Left lung (tissue), 4 donors: ENCODE measurements at regions not wholly inside any gene's neighbourhood (a gene's known extent, or its start where the extent isn't known, plus 50 kb on each side); places are given as distances from the start of the nearest gene placed in this dataset.

Experiments
- ATAC-seq: fragments of 200-7000 bp; cut with Tn5 transposase; one replicate; pipeline ENCODE4 v1.9.1; 2020; ENCODE audit warnings: moderate library complexity
- DNase-seq, 4 donors: peaks; one replicate each; pipeline ENCODE4 v3.0.0-alpha.2; 2013 to 2020
- H3K27ac ChIP-seq, 2 donors: fragments of 200-600 bp; sonication (generic) in 1 of 2; one replicate each; pipeline versions ENCODE4 v1.5.0 to v1.8.0; 2020 to 2021
- H3K27me3 ChIP-seq, 2 donors: fragments of 200-600 bp; sonication (generic) in 1 of 2; one replicate each; pipeline versions ENCODE4 v1.5.0 to v1.8.0; 2020 to 2021
- H3K36me3 ChIP-seq, 2 donors: fragments of 200-600 bp; sonication (generic) in 1 of 2; one replicate each; pipeline versions ENCODE4 v1.5.0 to v1.8.0; 2020 to 2021
- H3K4me1 ChIP-seq, 2 donors: fragments of 200-600 bp; one replicate each; pipeline ENCODE4 v1.8.0; 2021
- H3K4me3 ChIP-seq, 2 donors: fragments of 200-600 bp; sonication (generic) in 1 of 2; one replicate each; pipeline versions ENCODE4 v1.5.0 to v1.8.0; 2020 to 2021; ENCODE audit warnings: mild to moderate bottlenecking in 1 of 2
- H3K9me3 ChIP-seq, 2 donors: fragments of 200-600 bp; sonication (generic) in 1 of 2; one replicate each; pipeline versions ENCODE4 v1.5.0 to v1.8.0; 2020 to 2021
- CTCF ChIP-seq, 2 donors: fragments of 200-600 bp; sonication (generic) in 1 of 2; IDR thresholded peaks; one replicate each; pipeline versions ENCODE4 v1.5.0 to v1.8.0; 2021; ENCODE audit warnings: antibody characterized with exemption in 2 of 2
- intact Hi-C, 2 donors: fragments of 100-400 bp; cut with DNase I; formaldehyde crosslinking; loops; one replicate each; pipeline versions ENCODE4 v1.11.2 to v1.14.2; 2022
- donor health status: DM: no; HTN: yes; CAD: no.
- donor health status: DM: no; HTN: no; CAD: no.

- DNase-seq (no peak), ATAC-seq (no peak)
- TF ChIP-seq CTCF (IDR thresholded peaks at IDR 0.05): no peak
- Histone ChIP-seq H3K4me3 (no peak overlapping the region), H3K36me3 (no peaks in the 10 kb centered on the region), H3K27me3 (no peaks in the 10 kb centered on the region), H3K27ac (no peak overlapping the region), H3K9me3 (no peaks in the 10 kb centered on the region), H3K4me1 (no peaks in the 10 kb centered on the region)
- intact Hi-C loops: no loop called here
Observed at GRCh38 chr16:76976101-76976500, 214.9 kb upstream of the MON1B start.

- H3K9me3 ChIP-seq: no peaks in the 10 kb centered on the region
- DNase-seq: no peak
- no peaks in the 10 kb centered on the region for H3K36me3 ChIP-seq
- TF ChIP-seq CTCF (IDR thresholded peaks at IDR 0.05): no peak
- H3K27me3 ChIP-seq: no peaks in the 10 kb centered on the region
- H3K27ac ChIP-seq: no peak overlapping the region
- H3K4me1 ChIP-seq: no peaks in the 10 kb centered on the region
- intact Hi-C loops: no loop called here
- no peak overlapping the region for H3K4me3 ChIP-seq
- no peak for ATAC-seq
Observed at GRCh38 chr16:76976756-76977155, 214.2 kb upstream of the MON1B start.

GRCh38 chr16:76984196-76984595 is 206.8 kb upstream of the MON1B start:
- Histone ChIP-seq H3K4me1 (no peaks in the 10 kb centered on the region), H3K4me3 (no peak overlapping the region), H3K27me3 (no peaks in the 10 kb centered on the region), H3K27ac (no peak overlapping the region), H3K36me3 (no peaks in the 10 kb centered on the region), H3K9me3 (no peaks in the 10 kb centered on the region)
- TF ChIP-seq CTCF (IDR thresholded peaks at IDR 0.05): no peak
- DNase-seq (no peak), ATAC-seq (no peak)
- intact Hi-C loops: no loop called here

GRCh38 chr16:76985392-76986045 is 205.5 kb upstream of the MON1B start:
- no peak for ATAC-seq
- no peak overlapping the region for H3K4me3 ChIP-seq
- H3K36me3 ChIP-seq: no peaks in the 10 kb centered on the region
- no peaks in the 10 kb centered on the region for H3K27me3 ChIP-seq
- no peak for DNase-seq
- H3K4me1 ChIP-seq: no peaks in the 10 kb centered on the region
- intact Hi-C loops: no loop called here
- no peak overlapping the region for H3K27ac ChIP-seq
- TF ChIP-seq CTCF (IDR thresholded peaks at IDR 0.05): no peak
- H3K9me3 ChIP-seq: no peaks in the 10 kb centered on the region

GRCh38 chr16:76988526-76988925 is 202.5 kb upstream of the MON1B start:
- Histone ChIP-seq H3K4me1 (no peaks in the 10 kb centered on the region), H3K4me3 (no peak overlapping the region), H3K27me3 (no peaks in the 10 kb centered on the region), H3K36me3 (no peaks in the 10 kb centered on the region), H3K27ac (no peak overlapping the region), H3K9me3 (no peaks in the 10 kb centered on the region)
- ATAC-seq (no peak), DNase-seq (no peak)
- TF ChIP-seq CTCF (IDR thresholded peaks at IDR 0.05): no peak
- intact Hi-C loops: no loop called here
